ENCODE measurements at regions not wholly inside any gene's neighbourhood (a gene's known extent, or its start where the extent isn't known, plus 50 kb on each side); places are given as distances from the start of the nearest gene placed in this dataset.

- H3K27ac Mint-ChIP-seq, result no peak overlapping the region
- Histone ChIP-seq H3K4me3 (ENCODE audit: low read length) (no peak overlapping the region), H3K36me3 (ENCODE audit: insufficient read depth, low read length) (no peaks in the 10 kb centered on the region), H3K4me1 (ENCODE audit: insufficient read depth, low read length) (no peaks in the 10 kb centered on the region), H3K27me3 (ENCODE audit: insufficient read depth, low read length, poor library complexity, severe bottlenecking) (no peaks in the 10 kb centered on the region), H3K27ac (ENCODE audit: low read depth, low read length) (no peak overlapping the region), H3K9me3 (ENCODE audit: low read length) (no peaks in the 10 kb centered on the region)
- no peaks in the 10 kb centered on the region for H3K4me1 Mint-ChIP-seq
- peaks cover 0 to 2% (median 0%) of the 10 kb centered on the region in 5 donors for H3K9me3 Mint-ChIP-seq
- CTCF ChIA-PET, result no interaction called here
- POLR2A ChIA-PET, result no interaction called here
- no peak for DNase-seq
- H3K4me3 Mint-ChIP-seq, result no peak overlapping the region
- H3K36me3 Mint-ChIP-seq, result no peaks in the 10 kb centered on the region
- H3K27me3 Mint-ChIP-seq, result peaks cover 8 to 20% of the 10 kb centered on the region in 2 donors
Observed at GRCh38 chr16:79874391-79874790, 273.9 kb upstream of the MAF start.

- Histone ChIP-seq H3K27me3 (ENCODE audit: insufficient read depth, low read length, poor library complexity, severe bottlenecking) (no peaks in the 10 kb centered on the region), H3K4me3 (ENCODE audit: low read length) (no peak overlapping the region), H3K27ac (ENCODE audit: low read depth, low read length) (no peak overlapping the region), H3K4me1 (ENCODE audit: insufficient read depth, low read length) (no peaks in the 10 kb centered on the region), H3K9me3 (ENCODE audit: low read length) (no peaks in the 10 kb centered on the region), H3K36me3 (ENCODE audit: insufficient read depth, low read length) (no peaks in the 10 kb centered on the region)
- peaks cover 0 to 2% (median 0%) of the 10 kb centered on the region in 5 donors for H3K9me3 Mint-ChIP-seq
- peaks cover 8 to 19% of the 10 kb centered on the region in 2 donors for H3K27me3 Mint-ChIP-seq
- ChIA-PET POLR2A (no interaction called here), CTCF (no interaction called here)
- no peak overlapping the region for H3K4me3 Mint-ChIP-seq
- no peak for DNase-seq
- H3K36me3 Mint-ChIP-seq, result no peaks in the 10 kb centered on the region
- H3K4me1 Mint-ChIP-seq, result no peaks in the 10 kb centered on the region
- H3K27ac Mint-ChIP-seq, result no peak overlapping the region
Observed at GRCh38 chr16:79873825-79874224, 273.3 kb upstream of the MAF start.

GRCh38 chr16:79871906-79872305, 271.4 kb upstream of the MAF start:
- POLR2A ChIA-PET, result no interaction called here
- CTCF ChIA-PET, result no interaction called here
- Mint-ChIP-seq H3K36me3 (no peaks in the 10 kb centered on the region), H3K27ac (no peak overlapping the region), H3K9me3 (peaks cover 0 to 2% (median 0%) of the 10 kb centered on the region in 5 donors), H3K27me3 (peaks cover 4 to 20% of the 10 kb centered on the region in 2 donors), H3K4me1 (no peaks in the 10 kb centered on the region), H3K4me3 (no peak overlapping the region)
- H3K4me1 ChIP-seq (ENCODE audit: insufficient read depth, low read length), result no peaks in the 10 kb centered on the region
- H3K27ac ChIP-seq (ENCODE audit: low read depth, low read length), result no peak overlapping the region
- H3K9me3 ChIP-seq (ENCODE audit: low read length), result no peaks in the 10 kb centered on the region
- no peak overlapping the region for H3K4me3 ChIP-seq (ENCODE audit: low read length)
- no peak for DNase-seq
- no peaks in the 10 kb centered on the region for H3K36me3 ChIP-seq (ENCODE audit: insufficient read depth, low read length)
- H3K27me3 ChIP-seq (ENCODE audit: insufficient read depth, low read length, poor library complexity, severe bottlenecking), result no peaks in the 10 kb centered on the region

- H3K27me3 Mint-ChIP-seq, result peaks cover 4 to 22% of the 10 kb centered on the region in 2 donors
- no peak overlapping the region for H3K27ac Mint-ChIP-seq
- H3K4me3 ChIP-seq (ENCODE audit: low read length), result no peak overlapping the region
- H3K36me3 Mint-ChIP-seq, result no peaks in the 10 kb centered on the region
- H3K27ac ChIP-seq (ENCODE audit: low read depth, low read length), result no peak overlapping the region
- no peaks in the 10 kb centered on the region for H3K4me1 ChIP-seq (ENCODE audit: insufficient read depth, low read length)
- H3K27me3 ChIP-seq (ENCODE audit: insufficient read depth, low read length, poor library complexity, severe bottlenecking), result no peaks in the 10 kb centered on the region
- CTCF ChIA-PET, result no interaction called here
- H3K9me3 Mint-ChIP-seq, result peaks cover 0 to 2% (median 0%) of the 10 kb centered on the region in 5 donors
- no peaks in the 10 kb centered on the region for H3K36me3 ChIP-seq (ENCODE audit: insufficient read depth, low read length)
- H3K4me3 Mint-ChIP-seq, result no peak overlapping the region
- POLR2A ChIA-PET, result no interaction called here
- no peaks in the 10 kb centered on the region for H3K4me1 Mint-ChIP-seq
- DNase-seq, result no peak
- H3K9me3 ChIP-seq (ENCODE audit: low read length), result peaks cover under 1% of the 10 kb centered on the region
Observed at GRCh38 chr16:79870016-79870886, 269.7 kb upstream of the MAF start.

GRCh38 chr16:79869304-79870015, 268.9 kb upstream of the MAF start:
- POLR2A ChIA-PET, result no interaction called here
- Mint-ChIP-seq H3K4me3 (no peak overlapping the region), H3K36me3 (no peaks in the 10 kb centered on the region), H3K27me3 (peaks cover 4 to 25% of the 10 kb centered on the region in 2 donors), H3K27ac (no peak overlapping the region), H3K9me3 (peaks cover 0 to 2% (median 0%) of the 10 kb centered on the region in 5 donors), H3K4me1 (no peaks in the 10 kb centered on the region)
- Histone ChIP-seq H3K4me1 (ENCODE audit: insufficient read depth, low read length) (no peaks in the 10 kb centered on the region), H3K9me3 (ENCODE audit: low read length) (peaks cover 3% of the 10 kb centered on the region), H3K27me3 (ENCODE audit: insufficient read depth, low read length, poor library complexity, severe bottlenecking) (no peaks in the 10 kb centered on the region), H3K27ac (ENCODE audit: low read depth, low read length) (peak overlapping the region; percentile 40), H3K36me3 (ENCODE audit: insufficient read depth, low read length) (no peaks in the 10 kb centered on the region), H3K4me3 (ENCODE audit: low read length) (no peak overlapping the region)
- no peak for DNase-seq
- CTCF ChIA-PET, result no interaction called here

- Histone ChIP-seq H3K36me3 (ENCODE audit: insufficient read depth, low read length) (no peaks in the 10 kb centered on the region), H3K4me3 (ENCODE audit: low read length) (no peak overlapping the region), H3K27ac (ENCODE audit: low read depth, low read length) (peak overlapping the region; percentile 18), H3K27me3 (ENCODE audit: insufficient read depth, low read length, poor library complexity, severe bottlenecking) (no peaks in the 10 kb centered on the region), H3K9me3 (ENCODE audit: low read length) (peaks cover 3% of the 10 kb centered on the region), H3K4me1 (ENCODE audit: insufficient read depth, low read length) (no peaks in the 10 kb centered on the region)
- H3K4me3 Mint-ChIP-seq, result no peak overlapping the region
- H3K4me1 Mint-ChIP-seq, result no peaks in the 10 kb centered on the region
- no peaks in the 10 kb centered on the region for H3K36me3 Mint-ChIP-seq
- no peak overlapping the region for H3K27ac Mint-ChIP-seq
- CTCF ChIA-PET, result no interaction called here
- no peak for DNase-seq
- POLR2A ChIA-PET, result no interaction called here
- peaks cover 0 to 2% (median 0%) of the 10 kb centered on the region in 5 donors for H3K9me3 Mint-ChIP-seq
- H3K27me3 Mint-ChIP-seq, result peaks cover 4 to 25% of the 10 kb centered on the region in 2 donors
Observed at GRCh38 chr16:79868841-79869240, 268.3 kb upstream of the MAF start.

- Mint-ChIP-seq H3K4me1 (no peaks in the 10 kb centered on the region), H3K36me3 (no peaks in the 10 kb centered on the region), H3K27ac (peak overlapping the region in 1 of 8 donors; percentile 31), H3K9me3 (no peaks in the 10 kb centered on the region), H3K4me3 (no peak overlapping the region), H3K27me3 (peaks cover 2 to 21% of the 10 kb centered on the region in 2 donors)
- Histone ChIP-seq H3K4me1 (ENCODE audit: insufficient read depth, low read length) (no peaks in the 10 kb centered on the region), H3K27me3 (ENCODE audit: insufficient read depth, low read length, poor library complexity, severe bottlenecking) (no peaks in the 10 kb centered on the region), H3K36me3 (ENCODE audit: insufficient read depth, low read length) (no peaks in the 10 kb centered on the region), H3K27ac (ENCODE audit: low read depth, low read length) (no peak overlapping the region), H3K4me3 (ENCODE audit: low read length) (no peak overlapping the region), H3K9me3 (ENCODE audit: low read length) (peaks cover 3% of the 10 kb centered on the region)
- no peak for DNase-seq
- ChIA-PET CTCF (no interaction called here), POLR2A (no interaction called here)
Observed at GRCh38 chr16:79867425-79867997, 267.0 kb upstream of the MAF start.

- Mint-ChIP-seq H3K36me3 (no peaks in the 10 kb centered on the region), H3K4me3 (no peak overlapping the region), H3K27me3 (peaks cover 2 to 21% of the 10 kb centered on the region in 2 donors), H3K9me3 (no peaks in the 10 kb centered on the region), H3K27ac (no peak overlapping the region), H3K4me1 (no peaks in the 10 kb centered on the region)
- CTCF ChIA-PET, result no interaction called here
- no peak for DNase-seq
- POLR2A ChIA-PET, result no interaction called here
- Histone ChIP-seq H3K9me3 (ENCODE audit: low read length) (peaks cover 3% of the 10 kb centered on the region), H3K36me3 (ENCODE audit: insufficient read depth, low read length) (no peaks in the 10 kb centered on the region), H3K4me3 (ENCODE audit: low read length) (no peak overlapping the region), H3K4me1 (ENCODE audit: insufficient read depth, low read length) (no peaks in the 10 kb centered on the region), H3K27me3 (ENCODE audit: insufficient read depth, low read length, poor library complexity, severe bottlenecking) (no peaks in the 10 kb centered on the region), H3K27ac (ENCODE audit: low read depth, low read length) (no peak overlapping the region)
Observed at GRCh38 chr16:79865918-79866317, 265.4 kb upstream of the MAF start.

Data from CD8-positive, alpha-beta memory T cell (primary cell).